ENCODE measurements at regions not wholly inside any gene's neighbourhood (a gene's known extent, or its start where the extent isn't known, plus 50 kb on each side); places are given as distances from the start of the nearest gene placed in this dataset.

- Histone ChIP-seq H3K4me1 (no peaks in the 10 kb centered on the region), H3K4me3 (no peak overlapping the region), H3K27me3 (no peaks in the 10 kb centered on the region), H3K27ac (no peak overlapping the region), H3K9me3 (no peaks in the 10 kb centered on the region), H3K36me3 (no peaks in the 10 kb centered on the region)
- ATAC-seq, result no peak
- TF ChIP-seq CTCF (IDR thresholded peaks at IDR 0.05), result no peak
- DNase-seq, result no peak
- intact Hi-C loops (cut with DNase I), result no loop called here
Measured at GRCh38 chr6:145294942-145295341, 440.4 kb downstream of the EPM2A start.

- no peak for TF ChIP-seq CTCF (IDR thresholded peaks at IDR 0.05)
- Histone ChIP-seq H3K4me1 (no peaks in the 10 kb centered on the region), H3K27ac (no peak overlapping the region), H3K9me3 (no peaks in the 10 kb centered on the region), H3K27me3 (no peaks in the 10 kb centered on the region), H3K4me3 (no peak overlapping the region), H3K36me3 (no peaks in the 10 kb centered on the region)
- DNase-seq, result no peak
- ATAC-seq, result no peak
- intact Hi-C loops (cut with DNase I), result no loop called here
Measured at GRCh38 chr6:145295746-145296145, 439.6 kb downstream of the EPM2A start.

- TF ChIP-seq CTCF (IDR thresholded peaks at IDR 0.05), result no peak
- intact Hi-C loops (cut with DNase I), result no loop called here
- Histone ChIP-seq H3K4me1 (no peaks in the 10 kb centered on the region), H3K4me3 (no peak overlapping the region), H3K27ac (no peak overlapping the region), H3K36me3 (no peaks in the 10 kb centered on the region), H3K27me3 (no peaks in the 10 kb centered on the region), H3K9me3 (no peaks in the 10 kb centered on the region)
- DNase-seq, result no peak
- ATAC-seq, result no peak
Measured at GRCh38 chr6:145305670-145306069, 429.6 kb downstream of the EPM2A start.

GRCh38 chr6:145306489-145306888 is 428.8 kb downstream of the EPM2A start:
- no peak for TF ChIP-seq CTCF (IDR thresholded peaks at IDR 0.05)
- Histone ChIP-seq H3K27me3 (no peaks in the 10 kb centered on the region), H3K9me3 (no peaks in the 10 kb centered on the region), H3K4me3 (no peak overlapping the region), H3K36me3 (no peaks in the 10 kb centered on the region), H3K27ac (no peak overlapping the region), H3K4me1 (no peaks in the 10 kb centered on the region)
- no peak for ATAC-seq
- intact Hi-C loops (cut with DNase I), result no loop called here
- DNase-seq, result no peak

GRCh38 chr6:145309842-145310535 is 425.3 kb downstream of the EPM2A start:
- intact Hi-C loops (cut with DNase I), result no loop called here
- no peak overlapping the region for H3K27ac ChIP-seq
- no peaks in the 10 kb centered on the region for H3K27me3 ChIP-seq
- no peaks in the 10 kb centered on the region for H3K36me3 ChIP-seq
- no peak for TF ChIP-seq CTCF (IDR thresholded peaks at IDR 0.05)
- H3K4me3 ChIP-seq, result no peak overlapping the region
- no peak for DNase-seq
- no peaks in the 10 kb centered on the region for H3K4me1 ChIP-seq
- ATAC-seq, result no peak
- no peaks in the 10 kb centered on the region for H3K9me3 ChIP-seq
